GM21529 (cell line): ENCODE measurements at regions not wholly inside any gene's neighbourhood (a gene's known extent, or its start where the extent isn't known, plus 50 kb on each side); places are given as distances from the start of the nearest gene placed in this dataset.
"Not testable (repeated sequence)": the region's sequence is repeated elsewhere in the genome, so short reads cannot be mapped to it uniquely, and the experiment has no call there.

Experiments used
- ATAC-seq: cut with Tn5 transposase; IDR thresholded peaks from one replicate; pipeline ENCODE4 v1.9.1; 2021; ENCODE audit not compliant: unreplicated experiment

DNA sequence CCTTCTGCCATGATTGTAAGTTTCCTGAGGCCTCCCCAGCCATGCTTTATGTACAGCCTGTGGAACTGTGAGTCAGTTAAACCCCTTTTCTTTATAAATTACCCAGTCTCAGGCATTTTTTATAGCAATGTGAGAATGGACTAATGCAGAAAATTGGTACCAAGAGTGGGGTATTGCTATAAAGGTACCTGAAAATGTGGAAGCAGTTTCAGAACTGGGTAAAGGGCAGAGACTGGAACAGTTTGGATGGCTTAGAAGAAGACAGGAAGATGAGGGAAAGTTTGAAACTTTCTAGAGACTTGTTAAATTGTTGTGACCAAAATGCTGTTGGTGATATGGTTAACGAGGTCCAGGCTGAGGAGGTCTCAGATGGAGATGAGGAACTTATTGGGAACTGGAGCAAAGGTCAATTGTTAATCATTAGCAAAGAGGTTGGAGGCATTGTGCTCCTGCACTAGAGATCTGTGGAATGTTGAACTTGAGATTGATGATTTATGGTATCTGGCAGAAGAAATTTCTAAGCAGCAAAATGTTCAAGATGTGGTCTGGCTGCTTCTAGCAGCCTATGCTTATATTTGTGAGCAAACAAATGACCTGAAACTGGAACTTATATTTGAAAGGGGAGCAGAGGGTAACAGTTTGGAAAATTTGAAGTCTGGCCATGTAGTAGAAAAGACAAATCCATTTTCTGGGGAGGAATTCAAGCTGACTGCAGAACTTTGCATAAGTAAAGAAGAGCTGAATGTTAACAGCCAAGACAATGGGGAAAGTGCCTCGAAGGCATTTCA, 79.0 kb upstream of the GMDS start:
- no peak for ATAC-seq

GRCh38 chr6:2317498-2317897, 72.1 kb upstream of the GMDS start:
- ATAC-seq = not testable (repeated sequence)

DNA sequence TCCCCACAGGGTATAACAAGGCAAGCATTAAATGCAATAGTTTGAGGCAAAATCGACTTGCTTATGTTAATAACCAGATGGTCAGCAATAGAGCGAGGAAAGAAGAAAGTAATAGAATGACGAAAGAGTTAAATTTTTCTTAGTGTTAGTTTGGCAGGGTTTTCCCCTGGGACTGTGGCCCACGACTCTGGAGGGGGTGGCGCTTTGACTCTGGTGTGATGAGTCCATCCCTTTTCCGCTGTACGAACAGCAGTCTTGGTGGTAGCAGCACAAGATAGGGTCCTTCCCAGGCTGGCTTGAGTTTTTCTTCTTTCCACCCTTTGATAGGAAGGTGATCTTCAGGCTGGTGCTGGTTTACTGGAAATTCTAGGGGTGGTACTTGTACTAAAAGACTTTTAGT, 69.2 kb upstream of the GMDS start:
- ATAC-seq = no peak

GRCh38 chr6:2310042-2310441, 64.6 kb upstream of the GMDS start:
- no peak for ATAC-seq

DNA sequence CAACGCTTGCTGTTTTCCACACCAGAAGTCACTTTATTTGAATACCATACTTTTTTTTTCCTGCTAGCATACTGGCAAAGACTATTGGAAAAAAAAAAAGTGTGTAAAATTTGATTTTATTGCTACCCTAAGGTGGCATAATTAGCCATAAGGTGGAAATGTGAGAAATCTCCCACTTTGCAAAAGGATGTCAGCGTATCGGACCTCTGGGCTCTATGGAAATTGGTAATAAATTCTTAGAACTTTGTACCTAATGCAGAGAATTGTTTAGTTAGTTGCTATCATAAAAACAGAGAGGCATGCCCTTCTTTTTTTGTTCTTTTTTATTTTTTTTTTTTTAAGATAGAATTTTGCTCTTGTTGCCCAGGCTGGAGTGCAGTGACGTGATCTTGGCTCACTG, 63.7 kb upstream of the GMDS start:
- no peak for ATAC-seq

DNA sequence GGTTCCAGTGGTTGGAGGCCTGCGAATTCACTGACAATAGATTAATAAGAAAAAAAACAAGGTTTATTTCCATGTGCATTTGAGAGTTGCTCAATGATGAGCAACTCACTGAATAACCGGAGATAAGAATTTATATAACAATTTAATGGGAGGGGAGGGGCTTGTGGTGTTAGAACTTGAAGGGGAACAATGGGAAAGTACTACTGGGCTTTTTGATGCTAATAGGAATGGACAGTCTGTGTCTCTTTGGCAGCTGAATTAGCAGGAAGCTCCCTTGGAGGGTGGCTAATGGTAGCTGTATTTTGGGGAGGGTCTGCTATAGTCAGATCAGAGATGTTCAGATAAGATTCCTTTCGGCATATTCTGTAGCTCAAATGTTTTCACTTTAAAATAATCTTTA, 62.4 kb upstream of the GMDS start:
- ATAC-seq = no peak

- ATAC-seq = no peak
These were observed 60.5 kb upstream of the GMDS start for GRCh38 chr6:2305951-2306350.

DNA sequence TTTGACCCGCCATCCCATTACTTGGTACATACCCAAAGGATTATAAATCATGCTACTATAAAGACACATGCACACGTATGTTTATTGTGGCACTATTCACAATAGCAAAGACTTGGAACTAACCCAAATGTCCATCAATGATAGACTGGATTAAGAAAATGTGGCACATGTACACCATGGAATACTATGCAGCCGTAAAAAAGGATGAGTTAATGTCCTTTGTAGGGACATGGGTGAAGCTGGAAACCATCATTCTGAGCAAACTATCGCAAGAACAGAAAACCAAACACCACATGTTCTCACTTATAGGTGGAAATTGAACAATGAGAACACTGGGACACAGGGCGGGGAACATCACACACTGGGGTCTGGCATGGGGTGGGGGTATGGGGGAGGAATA, 57.1 kb upstream of the GMDS start:
- not testable (repeated sequence) for ATAC-seq

DNA sequence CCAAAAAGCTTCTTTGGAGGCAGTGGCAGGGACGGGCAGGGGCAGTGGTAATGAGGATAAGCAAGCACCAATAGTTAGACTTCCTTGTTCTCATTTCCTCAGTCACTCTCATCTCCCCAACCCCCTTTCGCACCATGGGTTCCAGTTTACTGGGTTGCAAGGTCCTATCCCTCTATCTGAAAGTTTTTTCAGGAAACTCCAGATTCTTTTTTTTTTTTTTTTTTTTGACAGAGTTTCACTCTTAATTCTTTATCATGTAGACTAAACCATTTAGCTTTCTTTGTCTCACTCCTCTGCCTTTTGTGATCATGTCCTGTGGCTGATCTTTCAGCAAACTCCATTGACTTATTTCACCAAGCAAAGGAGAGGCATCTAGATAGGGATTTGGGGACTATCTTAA, 51.4 kb upstream of the GMDS start:
- ATAC-seq = no peak
